HFF-Myc (cell line): ENCODE measurements at regions not wholly inside any gene's neighbourhood (a gene's known extent, or its start where the extent isn't known, plus 50 kb on each side); places are given as distances from the start of the nearest gene placed in this dataset.

Source experiments
- DNase-seq: peaks from one replicate; pipeline ENCODE4 v3.0.0-alpha.2; 2011; ENCODE audit warnings: low read depth; ENCODE audit errors: extremely low read depth
- H3K4me3 ChIP-seq: replicated peaks from 2 replicates; pipeline ENCODE4 v1.5.1; 2011; ENCODE audit warnings: low read depth, mild to moderate bottlenecking, control low read depth, low read length
- CTCF ChIP-seq: IDR thresholded peaks from 2 replicates; pipeline ENCODE4 v1.5.1; 2012; ENCODE audit warnings: mild to moderate bottlenecking, low read depth, low read length, control low read depth; ENCODE audit errors: missing control alignments

GRCh38 chr2:198700319-198700718 is 757.4 kb downstream of the SATB2 start:
- no peak overlapping the region for H3K4me3 ChIP-seq
- TF ChIP-seq CTCF, result no peak
- no peak for DNase-seq

- no peak overlapping the region for H3K4me3 ChIP-seq
- no peak for DNase-seq
- no peak for TF ChIP-seq CTCF
Measured at GRCh38 chr2:198698230-198698629, 759.5 kb downstream of the SATB2 start.

- H3K4me3 ChIP-seq, result no peak overlapping the region
- no peak for DNase-seq
- TF ChIP-seq CTCF, result no peak
Measured at GRCh38 chr2:198697794-198698193, 759.9 kb downstream of the SATB2 start.

GRCh38 chr2:198697218-198697617 is 760.5 kb downstream of the SATB2 start:
- no peak overlapping the region for H3K4me3 ChIP-seq
- no peak for TF ChIP-seq CTCF
- no peak for DNase-seq

- TF ChIP-seq CTCF, result no peak
- no peak for DNase-seq
Measured at GRCh38 chr2:198695879-198696278, 761.9 kb downstream of the SATB2 start.

GRCh38 chr2:198692907-198693510 is 764.7 kb downstream of the SATB2 start:
- DNase-seq, result no peak
- H3K4me3 ChIP-seq, result no peak overlapping the region
- no peak for TF ChIP-seq CTCF

More at GRCh38 chr2:198695879-198696278, 761.9 kb downstream of the SATB2 start:
- H3K4me3 ChIP-seq, result no peak overlapping the region

GRCh38 chr2:198691236-198691635 is 766.5 kb downstream of the SATB2 start:
- TF ChIP-seq CTCF, result no peak
- no peak for DNase-seq
- no peak overlapping the region for H3K4me3 ChIP-seq
